ENCODE measurements at regions not wholly inside any gene's neighbourhood (a gene's known extent, or its start where the extent isn't known, plus 50 kb on each side); places are given as distances from the start of the nearest gene placed in this dataset.

DNA sequence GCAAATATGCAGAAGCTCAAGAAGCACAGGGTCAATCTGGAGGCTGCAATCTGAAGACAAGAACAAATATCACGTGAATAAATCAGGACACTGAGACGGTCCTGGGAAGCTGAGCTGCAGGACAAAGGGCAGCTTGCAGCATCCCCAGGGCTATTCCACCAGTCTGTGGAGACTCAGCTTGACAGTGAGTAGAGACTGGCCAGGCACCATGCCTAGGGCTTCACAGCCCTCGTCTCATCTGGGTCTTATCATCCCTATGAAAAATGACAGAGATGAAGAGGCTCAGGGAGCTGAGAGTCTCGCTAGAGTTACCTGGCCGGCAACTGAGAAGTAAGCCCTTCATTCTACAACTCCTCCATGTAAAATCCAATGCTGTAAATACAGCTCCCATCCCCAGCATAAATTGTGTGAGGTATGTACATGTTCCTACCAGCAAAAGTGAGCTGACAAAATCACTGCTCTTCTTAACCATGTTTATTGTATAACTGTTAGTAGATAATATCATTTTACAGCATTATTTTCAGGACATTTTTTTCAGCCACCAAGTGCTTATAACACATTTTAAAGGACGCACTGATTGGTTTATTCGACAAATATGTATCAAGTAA, 186.6 kb upstream of the IGFBP3 start:
- TF ChIP-seq, protein P1, sequence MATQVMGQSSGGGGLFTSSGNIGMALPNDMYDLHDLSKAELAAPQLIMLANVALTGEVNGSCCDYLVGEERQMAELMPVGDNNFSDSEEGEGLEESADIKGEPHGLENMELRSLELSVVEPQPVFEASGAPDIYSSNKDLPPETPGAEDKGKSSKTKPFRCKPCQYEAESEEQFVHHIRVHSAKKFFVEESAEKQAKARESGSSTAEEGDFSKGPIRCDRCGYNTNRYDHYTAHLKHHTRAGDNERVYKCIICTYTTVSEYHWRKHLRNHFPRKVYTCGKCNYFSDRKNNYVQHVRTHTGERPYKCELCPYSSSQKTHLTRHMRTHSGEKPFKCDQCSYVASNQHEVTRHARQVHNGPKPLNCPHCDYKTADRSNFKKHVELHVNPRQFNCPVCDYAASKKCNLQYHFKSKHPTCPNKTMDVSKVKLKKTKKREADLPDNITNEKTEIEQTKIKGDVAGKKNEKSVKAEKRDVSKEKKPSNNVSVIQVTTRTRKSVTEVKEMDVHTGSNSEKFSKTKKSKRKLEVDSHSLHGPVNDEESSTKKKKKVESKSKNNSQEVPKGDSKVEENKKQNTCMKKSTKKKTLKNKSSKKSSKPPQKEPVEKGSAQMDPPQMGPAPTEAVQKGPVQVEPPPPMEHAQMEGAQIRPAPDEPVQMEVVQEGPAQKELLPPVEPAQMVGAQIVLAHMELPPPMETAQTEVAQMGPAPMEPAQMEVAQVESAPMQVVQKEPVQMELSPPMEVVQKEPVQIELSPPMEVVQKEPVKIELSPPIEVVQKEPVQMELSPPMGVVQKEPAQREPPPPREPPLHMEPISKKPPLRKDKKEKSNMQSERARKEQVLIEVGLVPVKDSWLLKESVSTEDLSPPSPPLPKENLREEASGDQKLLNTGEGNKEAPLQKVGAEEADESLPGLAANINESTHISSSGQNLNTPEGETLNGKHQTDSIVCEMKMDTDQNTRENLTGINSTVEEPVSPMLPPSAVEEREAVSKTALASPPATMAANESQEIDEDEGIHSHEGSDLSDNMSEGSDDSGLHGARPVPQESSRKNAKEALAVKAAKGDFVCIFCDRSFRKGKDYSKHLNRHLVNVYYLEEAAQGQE (IDR thresholded peaks at IDR 0.05; ENCODE audit: insufficient read depth in 1 of 2, low read depth in 2 of 2, low read length in 2 of 2), result no peak
- TF ChIP-seq POLR2AphosphoS5 (IDR thresholded peaks at IDR 0.05; ENCODE audit: low read depth, low read length) (no peak), TAF1 (IDR thresholded peaks at IDR 0.05; ENCODE audit: borderline replicate concordance, insufficient read depth, low read length) (no peak), FOXP2 (optimal IDR thresholded peaks at IDR 0.05; ENCODE audit: borderline replicate concordance, extremely low read depth, extremely low read length, insufficient read depth) (no peak), SIN3A (IDR thresholded peaks at IDR 0.05; ENCODE audit: borderline replicate concordance, insufficient read depth, low read length) (no peak)

DNA sequence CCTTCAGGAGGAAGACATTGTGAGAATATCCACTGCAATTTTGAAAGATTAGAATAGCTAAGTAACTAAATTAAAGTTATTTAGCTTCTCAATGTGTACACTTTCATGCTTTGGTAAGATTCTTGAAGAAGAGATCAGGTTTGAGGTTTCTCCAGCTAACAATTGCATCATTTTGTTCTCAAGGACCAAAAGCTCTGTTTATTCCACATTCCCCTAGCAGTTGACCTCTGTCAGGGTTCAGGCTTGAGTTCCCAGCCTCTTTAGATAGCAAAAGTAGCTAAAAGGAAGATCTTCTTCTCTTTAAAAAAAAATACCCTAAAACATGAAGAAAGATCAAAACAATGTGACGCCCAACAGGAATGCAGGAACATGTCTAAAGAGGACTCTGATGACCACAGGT, 179.4 kb upstream of the IGFBP3 start:
- TF ChIP-seq TAF1 (IDR thresholded peaks at IDR 0.05; ENCODE audit: borderline replicate concordance, insufficient read depth, low read length) (no peak), POLR2AphosphoS5 (IDR thresholded peaks at IDR 0.05; ENCODE audit: low read depth, low read length) (no peak), SIN3A (IDR thresholded peaks at IDR 0.05; ENCODE audit: borderline replicate concordance, insufficient read depth, low read length) (no peak), FOXP2 (optimal IDR thresholded peaks at IDR 0.05; ENCODE audit: borderline replicate concordance, extremely low read depth, extremely low read length, insufficient read depth) (no peak)

DNA sequence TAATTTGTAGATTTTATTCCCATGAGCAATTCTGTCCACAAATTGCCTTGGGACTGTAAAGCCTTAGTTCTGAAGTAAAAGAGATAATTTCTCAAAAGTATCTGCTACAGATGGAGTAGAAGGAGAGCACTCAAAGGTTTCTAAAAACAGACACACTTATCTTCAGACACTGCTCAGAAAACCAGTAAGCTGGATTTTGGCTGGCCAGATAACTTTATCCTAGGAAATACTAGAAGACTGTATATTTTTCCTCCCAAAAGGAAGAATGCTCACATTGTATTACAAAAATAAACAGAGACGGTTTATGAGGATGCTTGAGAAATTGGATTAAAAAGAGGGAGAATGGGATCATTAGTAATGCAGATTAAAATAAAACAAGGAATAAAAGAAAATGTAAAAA, 178.0 kb upstream of the IGFBP3 start:
- no peak for TF ChIP-seq POLR2AphosphoS5 (IDR thresholded peaks at IDR 0.05; ENCODE audit: low read depth, low read length)
- TF ChIP-seq, protein P1 (IDR thresholded peaks at IDR 0.05; ENCODE audit: insufficient read depth in 1 of 2, low read depth in 2 of 2, low read length in 2 of 2), result no peak
- TF ChIP-seq SIN3A (IDR thresholded peaks at IDR 0.05; ENCODE audit: borderline replicate concordance, insufficient read depth, low read length), result no peak
- TF ChIP-seq FOXP2 (optimal IDR thresholded peaks at IDR 0.05; ENCODE audit: borderline replicate concordance, extremely low read depth, extremely low read length, insufficient read depth), result no peak
- TF ChIP-seq TAF1 (IDR thresholded peaks at IDR 0.05; ENCODE audit: borderline replicate concordance, insufficient read depth, low read length), result no peak

DNA sequence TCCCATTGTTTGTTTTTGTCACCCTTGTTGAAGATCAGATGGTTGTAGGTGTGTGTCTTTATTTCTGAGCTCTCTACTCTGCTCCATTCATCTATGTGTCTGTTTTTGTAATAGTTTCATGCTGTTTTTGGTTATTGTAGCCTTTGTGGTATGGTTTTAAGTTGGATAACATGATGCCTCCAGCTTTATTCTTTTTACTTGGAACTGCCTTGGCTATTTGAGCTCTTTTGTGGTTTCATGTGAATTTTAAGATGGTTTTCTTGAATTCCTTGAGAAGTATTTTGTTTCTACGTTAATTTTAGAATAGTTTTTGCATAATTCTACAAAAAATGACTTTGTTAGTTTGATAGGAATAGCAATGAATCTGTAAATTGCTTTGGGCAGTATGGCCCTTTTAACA, 170.0 kb upstream of the IGFBP3 start:
- TF ChIP-seq, protein P1 (IDR thresholded peaks at IDR 0.05; ENCODE audit: insufficient read depth in 1 of 2, low read depth in 2 of 2, low read length in 2 of 2), result no peak
- TF ChIP-seq POLR2AphosphoS5 (IDR thresholded peaks at IDR 0.05; ENCODE audit: low read depth, low read length), result no peak
- no peak for TF ChIP-seq SIN3A (IDR thresholded peaks at IDR 0.05; ENCODE audit: borderline replicate concordance, insufficient read depth, low read length)

DNA sequence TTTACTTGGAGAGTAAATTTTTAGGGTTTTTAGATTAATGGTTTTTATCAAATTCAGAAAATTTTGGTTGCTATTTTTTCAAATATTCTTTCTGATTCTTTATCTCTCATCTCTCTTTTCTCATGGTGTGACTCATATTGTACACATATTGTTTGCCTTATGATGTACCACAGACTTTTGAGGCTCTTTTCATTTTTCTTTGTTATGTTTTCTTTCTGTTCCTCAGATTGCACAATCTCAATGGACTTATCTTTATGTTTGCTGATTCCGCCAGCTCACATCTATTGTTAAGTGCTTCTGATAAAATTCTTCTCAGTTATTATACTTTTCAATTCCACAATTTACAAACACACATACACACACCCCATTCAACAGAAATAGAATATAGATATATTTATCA, 168.2 kb upstream of the IGFBP3 start:
- TF ChIP-seq SIN3A (IDR thresholded peaks at IDR 0.05; ENCODE audit: borderline replicate concordance, insufficient read depth, low read length), result no peak
- no peak for TF ChIP-seq FOXP2 (optimal IDR thresholded peaks at IDR 0.05; ENCODE audit: borderline replicate concordance, extremely low read depth, extremely low read length, insufficient read depth)
- no peak for TF ChIP-seq TAF1 (IDR thresholded peaks at IDR 0.05; ENCODE audit: borderline replicate concordance, insufficient read depth, low read length)
- no peak for TF ChIP-seq POLR2AphosphoS5 (IDR thresholded peaks at IDR 0.05; ENCODE audit: low read depth, low read length)
- TF ChIP-seq, protein P1 (IDR thresholded peaks at IDR 0.05; ENCODE audit: insufficient read depth in 1 of 2, low read depth in 2 of 2, low read length in 2 of 2), result no peak
